Trophoblast cell (in vitro differentiated cells and primary cell): ENCODE measurements at regions not wholly inside any gene's neighbourhood (a gene's known extent, or its start where the extent isn't known, plus 50 kb on each side); places are given as distances from the start of the nearest gene placed in this dataset.
A peak's percentile ranks its signal among the peaks of the same experiment; 100 is the strongest.

ENCODE experiments used
- DNase-seq, 2 donors: peaks; one replicate each; pipeline ENCODE4 v3.0.0-alpha.2; 2016
- H2AFZ ChIP-seq: 2 replicates; pipeline ENCODE4 v1.6.1; 2013; ENCODE audit warnings: low read length, moderate library complexity, mild to moderate bottlenecking; ENCODE audit not compliant: insufficient read depth, poor library complexity
- H2AK5ac ChIP-seq: 2 replicates; pipeline ENCODE4 v1.6.1; 2013; ENCODE audit warnings: mild to moderate bottlenecking, low read length
- H2BK120ac ChIP-seq: 2 replicates; pipeline ENCODE4 v1.6.1; 2013; ENCODE audit warnings: low read length, mild to moderate bottlenecking, moderate library complexity; ENCODE audit not compliant: insufficient read depth, poor library complexity
- H2BK12ac ChIP-seq: 2 replicates; pipeline ENCODE4 v1.6.1; 2013; ENCODE audit warnings: mild to moderate bottlenecking, low read length, moderate library complexity
- H2BK5ac ChIP-seq: 2 replicates; pipeline ENCODE4 v1.6.1; 2013; ENCODE audit warnings: low read length, low read depth, moderate library complexity, mild to moderate bottlenecking; ENCODE audit not compliant: poor library complexity
- H3K14ac ChIP-seq: 2 replicates; pipeline ENCODE4 v1.6.1; 2013; ENCODE audit warnings: mild to moderate bottlenecking, low read length
- H3K18ac ChIP-seq: 2 replicates; pipeline ENCODE4 v1.6.1; 2013; ENCODE audit warnings: mild to moderate bottlenecking, low read length
- H3K23ac ChIP-seq: 2 replicates; pipeline ENCODE4 v1.6.1; 2013; ENCODE audit warnings: low read length
- H3K27ac ChIP-seq: 2 replicates; pipeline ENCODE4 v1.5.1; 2013; ENCODE audit warnings: low read depth, mild to moderate bottlenecking, inconsistent platforms, low read length, moderate library complexity
- H3K27me3 ChIP-seq: 2 replicates; pipeline ENCODE4 v1.6.1; 2013; ENCODE audit warnings: inconsistent platforms, mild to moderate bottlenecking, low read length, moderate library complexity; ENCODE audit not compliant: insufficient read depth
- H3K36me3 ChIP-seq, 2 experiments: 1 replicate in 1 of 2; 2 replicates in 1 of 2; pipeline ENCODE4 v1.6.1; 2013; ENCODE audit warnings: low read length in 2 of 2, mild to moderate bottlenecking in 2 of 2, moderate library complexity in 1 of 2; ENCODE audit not compliant: insufficient read depth in 2 of 2, control insufficient read depth in 1 of 2
- H3K4ac ChIP-seq: 2 replicates; pipeline ENCODE4 v1.6.1; 2013; ENCODE audit warnings: low read depth, mild to moderate bottlenecking, low read length, moderate library complexity
- H3K4me1 ChIP-seq, 2 experiments: 1 replicate in 1 of 2; 2 replicates in 1 of 2; pipeline ENCODE4 v1.6.1; 2013; ENCODE audit warnings: low read length in 2 of 2, mild to moderate bottlenecking in 2 of 2, moderate library complexity in 1 of 2; ENCODE audit not compliant: insufficient read depth in 2 of 2, control insufficient read depth in 1 of 2
- H3K4me2 ChIP-seq: 2 replicates; pipeline ENCODE4 v1.6.1; 2013; ENCODE audit warnings: inconsistent platforms, mild to moderate bottlenecking, low read length, moderate library complexity
- H3K4me3 ChIP-seq: 2 replicates; pipeline ENCODE4 v1.5.1; 2013; ENCODE audit warnings: mild to moderate bottlenecking, low read depth, low read length, inconsistent platforms
- H3K79me1 ChIP-seq: one replicate; pipeline ENCODE4 v1.6.1; 2013; ENCODE audit warnings: low read length
- H3K79me2 ChIP-seq: 2 replicates; pipeline ENCODE4 v1.6.1; 2013; ENCODE audit warnings: low read length, mild to moderate bottlenecking; ENCODE audit not compliant: control insufficient read depth, insufficient read depth, poor library complexity
- H3K9ac ChIP-seq: 2 replicates; pipeline ENCODE4 v1.6.1; 2013; ENCODE audit warnings: mild to moderate bottlenecking, low read length
- H3K9me3 ChIP-seq: 2 replicates; pipeline ENCODE4 v1.6.1; 2013; ENCODE audit warnings: low read depth, mild to moderate bottlenecking, control low read depth, inconsistent platforms, low read length; ENCODE audit not compliant: insufficient read depth
- H4K12ac ChIP-seq: 2 replicates; pipeline ENCODE4 v1.6.1; 2013; ENCODE audit warnings: low read depth, mild to moderate bottlenecking, low read length, moderate library complexity
- H4K8ac ChIP-seq: 2 replicates; pipeline ENCODE4 v1.6.1; 2013; ENCODE audit warnings: low read depth, mild to moderate bottlenecking, low read length, moderate library complexity
- H4K91ac ChIP-seq: one replicate; pipeline ENCODE4 v1.6.1; 2013; ENCODE audit warnings: low read depth, mild to moderate bottlenecking, low read length, moderate library complexity
- WGBS: extraction: QIAGEN DNeasy Blood & Tissue Kit; methylation state at CpG from one replicate; pipeline ENCODE4 v1.1.7; 2013; ENCODE audit warnings: missing lambda C conversion rate; ENCODE audit not compliant: insufficient read length, insufficient coverage; ENCODE audit errors: extremely low coverage; 5-methylcytosine and 5-hydroxymethylcytosine counted together

DNA sequence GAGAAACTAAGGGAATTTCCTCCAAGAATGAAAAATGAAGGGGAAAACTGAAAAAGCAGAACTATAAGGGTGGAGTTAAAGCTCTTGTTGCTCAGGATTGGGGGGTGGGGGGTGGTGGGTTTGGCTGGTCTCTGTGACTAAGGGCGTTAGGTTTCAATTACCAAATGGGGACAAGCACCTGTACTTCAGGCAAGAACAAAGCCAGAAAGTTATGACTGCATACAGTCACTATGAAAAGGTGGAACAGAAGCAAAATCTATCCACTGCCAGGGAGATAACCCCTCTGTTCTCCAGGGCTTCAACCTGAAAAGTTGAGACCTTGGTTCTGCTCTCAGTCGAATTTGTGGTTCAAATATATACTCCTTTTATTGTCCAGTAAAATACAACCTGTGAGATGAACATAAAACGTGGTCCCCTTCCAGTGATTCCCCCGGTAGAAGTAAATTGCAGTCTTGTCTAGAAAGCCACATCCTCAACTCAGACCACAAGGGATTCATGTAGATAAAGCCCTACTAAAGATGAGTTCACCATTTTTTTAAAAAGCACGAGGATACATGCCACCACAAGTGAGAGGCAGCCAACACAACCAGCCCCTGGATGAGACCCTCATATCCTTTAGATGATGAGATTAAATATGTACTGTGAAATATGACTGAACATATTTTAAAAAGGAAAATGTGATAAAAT is 257.1 kb upstream of the RPS6KA3 start:
- H3K27ac ChIP-seq, result no peak overlapping the region
- H3K4me3 ChIP-seq, result no peak overlapping the region
- H2BK5ac ChIP-seq, result no peak overlapping the region
- H4K8ac ChIP-seq, result no peak overlapping the region
- no peak overlapping the region for H2AK5ac ChIP-seq
- no peak overlapping the region for H3K4me2 ChIP-seq
- H3K79me2 ChIP-seq, result no peaks in the 10 kb centered on the region
- H3K9ac ChIP-seq, result no peak overlapping the region
- no peak overlapping the region for H3K23ac ChIP-seq
- no peak overlapping the region for H2BK12ac ChIP-seq
- H3K27me3 ChIP-seq, result no peaks in the 10 kb centered on the region
- H3K4ac ChIP-seq, result no peak overlapping the region
- H3K79me1 ChIP-seq, result no peaks in the 10 kb centered on the region
- H2BK120ac ChIP-seq, result no peak overlapping the region
- H3K14ac ChIP-seq, result no peak overlapping the region
- no CpG with 5 or more reads among the region's 5 CpGs for WGBS
- no peak overlapping the region for H3K18ac ChIP-seq
- DNase-seq, result no peak
- no peaks in the 10 kb centered on the region for H3K9me3 ChIP-seq
- no peak overlapping the region for H4K12ac ChIP-seq
- no peak overlapping the region for H2AFZ ChIP-seq
- no peaks in the 10 kb centered on the region for H3K36me3 ChIP-seq
- H3K4me1 ChIP-seq, result peaks cover 4 to 5% of the 10 kb centered on the region in 2 experiments
- H4K91ac ChIP-seq, result no peak overlapping the region

DNA sequence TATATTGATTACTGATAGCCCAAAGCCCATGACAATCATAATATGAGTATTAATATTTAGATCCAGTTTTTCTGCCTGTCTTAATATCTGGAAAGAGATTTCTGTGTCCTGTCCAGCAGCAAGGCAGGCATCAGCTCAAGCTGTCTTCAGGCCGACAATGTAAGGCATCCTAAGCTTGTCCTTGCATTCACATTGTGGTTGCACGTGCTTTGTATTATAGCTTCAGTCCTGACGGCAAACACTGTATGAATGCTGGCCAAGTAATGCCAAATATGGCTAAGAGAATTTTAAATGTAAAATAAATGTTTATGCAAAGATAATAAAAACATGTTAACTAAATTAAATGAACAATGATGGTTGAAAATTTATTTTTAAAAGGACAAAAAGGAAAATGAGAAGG is 255.7 kb upstream of the RPS6KA3 start:
- Histone ChIP-seq H3K36me3 (no peaks in the 10 kb centered on the region), H3K27me3 (no peaks in the 10 kb centered on the region), H3K4me1 (peaks cover 5% of the 10 kb centered on the region in 2 experiments), H2BK5ac (no peak overlapping the region), H2AFZ (no peak overlapping the region), H3K4me2 (no peak overlapping the region), H3K14ac (no peak overlapping the region), H2AK5ac (no peak overlapping the region), H3K18ac (no peak overlapping the region), H3K79me2 (no peaks in the 10 kb centered on the region), H4K91ac (no peak overlapping the region), H4K8ac (no peak overlapping the region), H3K4ac (no peak overlapping the region), H3K27ac (no peak overlapping the region), H3K79me1 (no peaks in the 10 kb centered on the region), H3K9me3 (no peaks in the 10 kb centered on the region), H4K12ac (no peak overlapping the region), H3K23ac (no peak overlapping the region), H3K9ac (no peak overlapping the region), H2BK120ac (no peak overlapping the region), H3K4me3 (no peak overlapping the region), H2BK12ac (no peak overlapping the region)
- DNase-seq, result no peak
- no CpG with 5 or more reads among the region's 3 CpGs for WGBS

DNA sequence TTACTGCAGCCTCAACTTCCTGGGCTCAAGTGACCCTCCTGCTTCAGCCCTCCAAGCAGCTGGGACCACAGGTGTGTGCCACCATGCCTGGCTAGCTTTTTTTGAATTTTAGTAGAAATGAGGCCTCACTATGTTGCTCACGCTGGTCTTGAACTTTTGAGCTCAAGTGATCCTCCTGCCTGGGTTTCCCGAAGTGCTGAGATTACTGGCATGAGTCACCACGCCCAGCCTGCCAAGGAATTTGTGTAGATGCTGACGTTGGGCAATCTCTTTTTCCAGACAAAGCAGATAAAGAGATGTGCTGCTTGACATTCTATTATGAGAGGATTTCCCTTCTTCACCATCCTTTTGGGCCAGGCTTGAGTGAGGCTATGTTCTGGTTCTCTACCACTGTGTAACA is 254.5 kb upstream of the RPS6KA3 start:
- no peaks in the 10 kb centered on the region for H3K79me1 ChIP-seq
- no peak overlapping the region for H3K18ac ChIP-seq
- H3K27ac ChIP-seq, result no peak overlapping the region
- no peak overlapping the region for H2BK120ac ChIP-seq
- H3K79me2 ChIP-seq, result no peaks in the 10 kb centered on the region
- no peak overlapping the region for H2BK5ac ChIP-seq
- H3K23ac ChIP-seq, result no peak overlapping the region
- H4K8ac ChIP-seq, result no peak overlapping the region
- no peaks in the 10 kb centered on the region for H3K36me3 ChIP-seq
- H3K27me3 ChIP-seq, result no peaks in the 10 kb centered on the region
- no peak overlapping the region for H3K14ac ChIP-seq
- H3K9ac ChIP-seq, result no peak overlapping the region
- H4K91ac ChIP-seq, result no peak overlapping the region
- H4K12ac ChIP-seq, result no peak overlapping the region
- H2AK5ac ChIP-seq, result no peak overlapping the region
- WGBS, result no CpG with 5 or more reads among the region's 4 CpGs
- no peak overlapping the region for H3K4ac ChIP-seq
- DNase-seq, result peak; percentile 37 to 72
- H3K4me3 ChIP-seq, result no peak overlapping the region
- no peak overlapping the region for H3K4me2 ChIP-seq
- no peak overlapping the region for H2BK12ac ChIP-seq
- H3K4me1 ChIP-seq, result peaks cover 5% of the 10 kb centered on the region in 2 experiments
- no peak overlapping the region for H2AFZ ChIP-seq
- H3K9me3 ChIP-seq, result no peaks in the 10 kb centered on the region

DNA sequence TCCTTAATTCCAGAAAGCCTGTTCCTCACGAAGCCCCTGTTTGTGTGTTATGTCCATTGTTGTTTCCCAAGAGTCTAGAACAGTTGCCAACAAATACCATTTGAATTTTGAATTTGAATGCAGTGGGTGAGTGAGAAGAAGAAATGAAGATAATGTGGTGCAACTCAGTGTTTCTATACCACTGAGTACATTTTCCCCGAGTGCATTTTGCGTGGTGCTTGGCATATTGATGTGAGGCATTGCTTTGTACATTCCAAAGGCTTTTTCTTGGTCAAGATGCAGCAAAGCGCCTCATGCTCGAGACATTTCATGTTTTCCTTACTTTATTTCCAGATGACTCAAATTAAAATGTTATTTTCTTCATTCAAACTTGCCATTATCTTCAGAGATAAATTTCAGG is 253.1 kb upstream of the RPS6KA3 start:
- no peak overlapping the region for H2BK12ac ChIP-seq
- no peak overlapping the region for H4K12ac ChIP-seq
- H2BK5ac ChIP-seq, result no peak overlapping the region
- no peak overlapping the region for H3K23ac ChIP-seq
- peaks cover 2% of the 10 kb centered on the region for H3K79me1 ChIP-seq
- no peak overlapping the region for H3K4me2 ChIP-seq
- no peak overlapping the region for H2BK120ac ChIP-seq
- WGBS, result no CpG with 5 or more reads among the region's 5 CpGs
- H3K4me1 ChIP-seq, result peaks cover 7 to 8% of the 10 kb centered on the region in 2 experiments
- no peak for DNase-seq
- H3K27me3 ChIP-seq, result no peaks in the 10 kb centered on the region
- H4K8ac ChIP-seq, result no peak overlapping the region
- H3K4me3 ChIP-seq, result no peak overlapping the region
- H3K27ac ChIP-seq, result no peak overlapping the region
- no peak overlapping the region for H4K91ac ChIP-seq
- H3K79me2 ChIP-seq, result no peaks in the 10 kb centered on the region
- no peak overlapping the region for H2AK5ac ChIP-seq
- no peak overlapping the region for H3K4ac ChIP-seq
- no peak overlapping the region for H3K14ac ChIP-seq
- H3K18ac ChIP-seq, result no peak overlapping the region
- H3K36me3 ChIP-seq, result no peaks in the 10 kb centered on the region
- no peaks in the 10 kb centered on the region for H3K9me3 ChIP-seq
- no peak overlapping the region for H3K9ac ChIP-seq
- H2AFZ ChIP-seq, result no peak overlapping the region
